H9 (cell line): ENCODE measurements at regions not wholly inside any gene's neighbourhood (a gene's known extent, or its start where the extent isn't known, plus 50 kb on each side); places are given as distances from the start of the nearest gene placed in this dataset.
A peak's percentile ranks its signal among the peaks of the same experiment; 100 is the strongest.

Experiments
- DNase-seq: peaks from one replicate; pipeline ENCODE4 v3.0.0-alpha.2; 2017
- H2AFZ ChIP-seq: one replicate; pipeline ENCODE4 v1.6.1; 2013; ENCODE audit warnings: mild to moderate bottlenecking, low read length, control low read depth, moderate library complexity
- H2AK5ac ChIP-seq: 2 replicates; pipeline ENCODE4 v1.6.1; 2013; ENCODE audit warnings: low read length, control low read depth, mixed read lengths; ENCODE audit not compliant: insufficient read length
- H2BK120ac ChIP-seq: one replicate; pipeline ENCODE4 v1.6.1; 2013; ENCODE audit warnings: low read depth, mild to moderate bottlenecking, low read length, control low read depth, inconsistent platforms; ENCODE audit not compliant: poor library complexity, severe bottlenecking
- H2BK12ac ChIP-seq: 2 replicates; pipeline ENCODE4 v1.6.1; 2013; ENCODE audit warnings: low read length, control low read depth, mixed read lengths, low read depth; ENCODE audit not compliant: insufficient read length
- H2BK15ac ChIP-seq: 2 replicates; pipeline ENCODE4 v1.6.1; 2013; ENCODE audit warnings: low read depth, low read length, control low read depth
- H2BK20ac ChIP-seq: one replicate; pipeline ENCODE4 v1.6.1; 2013; ENCODE audit warnings: low read depth, mild to moderate bottlenecking, low read length, control low read depth, inconsistent platforms; ENCODE audit not compliant: poor library complexity, severe bottlenecking
- H2BK5ac ChIP-seq: 2 replicates; pipeline ENCODE4 v1.6.1; 2013; ENCODE audit warnings: low read length, control low read depth, mixed read lengths; ENCODE audit not compliant: insufficient read length
- H3K14ac ChIP-seq: 2 replicates; pipeline ENCODE4 v1.6.1; 2013; ENCODE audit warnings: low read length, control low read depth; ENCODE audit not compliant: insufficient read depth
- H3K18ac ChIP-seq: 2 replicates; pipeline ENCODE4 v1.6.1; 2013; ENCODE audit warnings: low read depth, mild to moderate bottlenecking, mixed read lengths, low read length, control low read depth; ENCODE audit not compliant: insufficient read length
- H3K23ac ChIP-seq: 2 replicates; pipeline ENCODE4 v1.6.1; 2013; ENCODE audit warnings: low read length, control low read depth, mixed read lengths, low read depth; ENCODE audit not compliant: insufficient read length
- H3K23me2 ChIP-seq: 2 replicates; pipeline ENCODE4 v1.6.1; 2013; ENCODE audit warnings: low read depth, mild to moderate bottlenecking, mixed read lengths, low read length, control low read depth; ENCODE audit not compliant: insufficient read length, poor library complexity, severe bottlenecking
- H3K27ac ChIP-seq: 2 replicates; pipeline ENCODE4 v1.5.1; 2013; ENCODE audit warnings: low read length, control low read depth, mixed read lengths, low read depth; ENCODE audit not compliant: insufficient read length
- H3K27me3 ChIP-seq: 2 replicates; pipeline ENCODE4 v1.6.1; 2013; ENCODE audit warnings: low read length, control low read depth, inconsistent platforms; ENCODE audit not compliant: insufficient read depth
- H3K4ac ChIP-seq: 2 replicates; pipeline ENCODE4 v1.6.1; 2013; ENCODE audit warnings: low read depth, mild to moderate bottlenecking, control low read depth, inconsistent platforms, low read length, moderate library complexity
- H3K4me1 ChIP-seq: 2 replicates; pipeline ENCODE4 v1.6.1; 2013; ENCODE audit warnings: low read length, control low read depth, inconsistent platforms; ENCODE audit not compliant: insufficient read depth
- H3K4me2 ChIP-seq: 2 replicates; pipeline ENCODE4 v1.6.1; 2013; ENCODE audit warnings: low read length, control low read depth, mixed read lengths; ENCODE audit not compliant: insufficient read length, insufficient read depth
- H3K56ac ChIP-seq: 2 replicates; pipeline ENCODE4 v1.6.1; 2013; ENCODE audit warnings: low read depth, mild to moderate bottlenecking, mixed read lengths, low read length, control low read depth; ENCODE audit not compliant: insufficient read length
- H3K79me1 ChIP-seq: 2 replicates; pipeline ENCODE4 v1.6.1; 2013; ENCODE audit warnings: low read depth, mild to moderate bottlenecking, moderate library complexity, low read length, control low read depth, inconsistent platforms; ENCODE audit not compliant: insufficient read depth, poor library complexity, severe bottlenecking
- H3K79me2 ChIP-seq: 2 replicates; pipeline ENCODE4 v1.6.1; 2013; ENCODE audit warnings: low read length, control low read depth, inconsistent platforms; ENCODE audit not compliant: insufficient read depth
- H3K9ac ChIP-seq: 2 replicates; pipeline ENCODE4 v1.6.1; 2013; ENCODE audit warnings: low read length, control low read depth, mixed read lengths; ENCODE audit not compliant: insufficient read length; ENCODE audit errors: extremely low read depth
- H3K9me3 ChIP-seq: one replicate; pipeline ENCODE4 v1.6.1; 2013; ENCODE audit warnings: low read depth, low read length, inconsistent platforms; ENCODE audit not compliant: control insufficient read depth
- H3T11ph ChIP-seq: one replicate; pipeline ENCODE4 v1.6.1; 2013; ENCODE audit warnings: mild to moderate bottlenecking, low read length, control low read depth, inconsistent platforms
- H4K20me1 ChIP-seq: one replicate; pipeline ENCODE4 v1.6.1; 2013; ENCODE audit not compliant: control insufficient read depth, insufficient read length, insufficient read depth
- H4K5ac ChIP-seq: 2 replicates; pipeline ENCODE4 v1.6.1; 2013; ENCODE audit warnings: low read depth, mild to moderate bottlenecking, mixed read lengths, low read length, control low read depth; ENCODE audit not compliant: insufficient read length
- H4K8ac ChIP-seq: replicated peaks from 2 replicates; pipeline ENCODE4 v1.6.1; 2013; ENCODE audit warnings: low read length, control low read depth, mixed read lengths, low read depth; ENCODE audit not compliant: insufficient read length
- H4K91ac ChIP-seq: 2 replicates; pipeline ENCODE4 v1.6.1; 2013; ENCODE audit warnings: low read depth, mild to moderate bottlenecking, moderate library complexity, mixed read lengths, low read length, control low read depth; ENCODE audit not compliant: insufficient read length
- H3K27ac Mint-ChIP-seq, 3 experiments: 2 replicates in 2 of 3; 3 replicates in 1 of 3; pipeline ENCODE4 v1.8.0; 2020 to 2021; ENCODE audit warnings: mixed read lengths in 3 of 3, mild to moderate bottlenecking in 1 of 3, moderate library complexity in 1 of 3
- H3K27me3 Mint-ChIP-seq: 2 replicates; pipeline ENCODE4 v1.8.0; 2021; ENCODE audit warnings: low read depth, mild to moderate bottlenecking, moderate library complexity, mixed read lengths
- H3K36me3 Mint-ChIP-seq, 3 experiments: 2 replicates in 2 of 3; 3 replicates in 1 of 3; pipeline ENCODE4 v1.8.0; 2020 to 2021; ENCODE audit warnings: low read depth in 3 of 3, mixed read lengths in 3 of 3; ENCODE audit not compliant: insufficient read depth in 1 of 3
- H3K4me1 Mint-ChIP-seq, 2 experiments: 2 replicates each; pipeline ENCODE4 v1.8.0; 2020; ENCODE audit warnings: mixed read lengths in 2 of 2
- H3K4me3 Mint-ChIP-seq, 2 experiments: 2 replicates in 1 of 2; 3 replicates in 1 of 2; pipeline ENCODE4 v1.8.0; 2020 to 2021; ENCODE audit warnings: mild to moderate bottlenecking in 2 of 2, mixed read lengths in 2 of 2, moderate library complexity in 1 of 2
- H3K9me3 Mint-ChIP-seq, 2 experiments: 2 replicates in 1 of 2; 3 replicates in 1 of 2; pipeline ENCODE4 v1.8.0; 2020; ENCODE audit warnings: mild to moderate bottlenecking in 2 of 2, mixed read lengths in 2 of 2, moderate library complexity in 1 of 2
- WGBS: extraction: QIAGEN DNeasy Blood & Tissue Kit; methylation state at CpG from one replicate; pipeline ENCODE4 v1.1.7; 2013; ENCODE audit warnings: missing lambda C conversion rate, low lambda C conversion rate, mixed read lengths; ENCODE audit not compliant: insufficient read length; ENCODE audit errors: extremely low coverage; 5-methylcytosine and 5-hydroxymethylcytosine counted together
- TF ChIP-seq, protein P1 (sequence below): fragments of 200-600 bp; sonication (generic); conservative IDR thresholded peaks from 3 replicates; pipeline ENCODE4 v1.8.0; 2021; ENCODE audit warnings: antibody characterized with exemption, mild to moderate bottlenecking

DNA sequence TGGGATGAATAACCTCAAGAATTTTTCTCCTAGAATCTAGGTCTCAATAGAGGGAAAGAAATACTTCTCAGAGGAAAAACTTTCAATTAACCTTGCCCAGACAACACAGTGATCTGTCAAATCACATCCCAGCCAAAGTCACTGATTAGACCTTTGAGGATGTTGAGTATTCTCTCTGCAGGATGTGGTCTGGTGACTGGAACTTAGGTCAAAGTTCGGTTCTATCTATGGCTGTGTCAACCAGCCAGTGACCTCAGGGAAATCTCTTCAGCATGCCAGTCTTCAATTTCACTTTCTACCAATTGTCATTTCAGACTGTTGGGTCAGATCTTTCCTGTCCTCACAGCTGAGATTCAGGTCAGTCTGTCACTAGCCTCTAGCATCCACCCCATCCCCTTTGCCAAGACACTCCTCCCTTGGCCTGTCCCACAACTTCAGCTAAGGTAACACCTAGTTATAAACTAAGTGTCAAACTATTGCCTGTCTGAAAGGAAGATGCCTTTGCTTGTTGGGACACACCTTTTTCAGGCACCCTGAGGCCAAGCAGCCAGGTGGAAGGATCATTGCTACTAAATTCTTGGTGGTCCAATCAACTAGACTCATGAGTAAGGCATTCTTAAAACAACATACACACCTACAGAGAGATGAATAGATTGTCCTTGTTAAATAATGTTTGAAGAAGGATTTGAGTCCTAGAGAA lies 156.3 kb upstream of the FST start:
- Histone ChIP-seq H2BK15ac (no peak overlapping the region), H3K4ac (no peak overlapping the region), H3K14ac (no peak overlapping the region), H4K20me1 (no peaks in the 10 kb centered on the region), H2AK5ac (no peak overlapping the region), H4K5ac (no peak overlapping the region), H3K23me2 (no peaks in the 10 kb centered on the region), H3K4me1 (no peaks in the 10 kb centered on the region), H2BK5ac (no peak overlapping the region), H4K91ac (no peak overlapping the region), H3K27ac (no peak overlapping the region), H3T11ph (no peak overlapping the region), H3K79me2 (no peaks in the 10 kb centered on the region), H2BK120ac (no peak overlapping the region), H3K4me2 (no peak overlapping the region), H2BK20ac (no peak overlapping the region), H3K18ac (no peak overlapping the region), H3K9ac (no peak overlapping the region), H3K9me3 (no peaks in the 10 kb centered on the region), H3K56ac (no peak overlapping the region), H3K79me1 (no peaks in the 10 kb centered on the region), H3K23ac (no peak overlapping the region), H2BK12ac (no peak overlapping the region), H4K8ac (peak overlapping the region; percentile 39), H3K27me3 (no peaks in the 10 kb centered on the region), H2AFZ (no peak overlapping the region)
- H3K9me3 Mint-ChIP-seq = no peaks in the 10 kb centered on the region
- no peak overlapping the region for H3K27ac Mint-ChIP-seq
- no peaks in the 10 kb centered on the region for H3K36me3 Mint-ChIP-seq
- TF ChIP-seq, protein P1, sequence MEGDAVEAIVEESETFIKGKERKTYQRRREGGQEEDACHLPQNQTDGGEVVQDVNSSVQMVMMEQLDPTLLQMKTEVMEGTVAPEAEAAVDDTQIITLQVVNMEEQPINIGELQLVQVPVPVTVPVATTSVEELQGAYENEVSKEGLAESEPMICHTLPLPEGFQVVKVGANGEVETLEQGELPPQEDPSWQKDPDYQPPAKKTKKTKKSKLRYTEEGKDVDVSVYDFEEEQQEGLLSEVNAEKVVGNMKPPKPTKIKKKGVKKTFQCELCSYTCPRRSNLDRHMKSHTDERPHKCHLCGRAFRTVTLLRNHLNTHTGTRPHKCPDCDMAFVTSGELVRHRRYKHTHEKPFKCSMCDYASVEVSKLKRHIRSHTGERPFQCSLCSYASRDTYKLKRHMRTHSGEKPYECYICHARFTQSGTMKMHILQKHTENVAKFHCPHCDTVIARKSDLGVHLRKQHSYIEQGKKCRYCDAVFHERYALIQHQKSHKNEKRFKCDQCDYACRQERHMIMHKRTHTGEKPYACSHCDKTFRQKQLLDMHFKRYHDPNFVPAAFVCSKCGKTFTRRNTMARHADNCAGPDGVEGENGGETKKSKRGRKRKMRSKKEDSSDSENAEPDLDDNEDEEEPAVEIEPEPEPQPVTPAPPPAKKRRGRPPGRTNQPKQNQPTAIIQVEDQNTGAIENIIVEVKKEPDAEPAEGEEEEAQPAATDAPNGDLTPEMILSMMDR = no peak
- H3K4me1 Mint-ChIP-seq = no peaks in the 10 kb centered on the region
- WGBS = no CpG with 5 or more reads among the region's 1 CpG
- no peak for DNase-seq
- H3K27me3 Mint-ChIP-seq = no peaks in the 10 kb centered on the region
- no peak overlapping the region for H3K4me3 Mint-ChIP-seq
